ENCODE measurements at regions not wholly inside any gene's neighbourhood (a gene's known extent, or its start where the extent isn't known, plus 50 kb on each side); places are given as distances from the start of the nearest gene placed in this dataset.
"Not testable (repeated sequence)": the region's sequence is repeated elsewhere in the genome, so short reads cannot be mapped to it uniquely, and the experiment has no call there.

DNA sequence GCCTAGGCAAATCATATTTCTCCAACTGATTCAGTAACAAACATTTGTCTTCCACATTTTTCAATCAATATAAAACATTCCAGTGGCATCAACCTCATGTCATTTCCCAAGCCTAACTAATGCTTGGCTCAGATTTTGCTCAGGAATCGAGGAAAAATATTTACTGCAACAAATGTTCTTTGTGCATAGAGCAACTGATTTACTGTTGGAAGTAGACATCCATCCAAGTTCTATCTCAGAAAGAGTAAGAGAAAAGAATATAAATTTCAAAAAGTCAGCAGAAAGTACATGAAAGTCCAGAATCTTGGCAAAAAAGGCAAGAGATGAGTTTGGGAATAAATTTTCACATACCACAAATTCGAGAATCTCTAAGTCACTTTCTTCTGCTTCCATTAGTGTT lies 2245.0 kb upstream of the RAG2 start:
- TF ChIP-seq, protein P1, sequence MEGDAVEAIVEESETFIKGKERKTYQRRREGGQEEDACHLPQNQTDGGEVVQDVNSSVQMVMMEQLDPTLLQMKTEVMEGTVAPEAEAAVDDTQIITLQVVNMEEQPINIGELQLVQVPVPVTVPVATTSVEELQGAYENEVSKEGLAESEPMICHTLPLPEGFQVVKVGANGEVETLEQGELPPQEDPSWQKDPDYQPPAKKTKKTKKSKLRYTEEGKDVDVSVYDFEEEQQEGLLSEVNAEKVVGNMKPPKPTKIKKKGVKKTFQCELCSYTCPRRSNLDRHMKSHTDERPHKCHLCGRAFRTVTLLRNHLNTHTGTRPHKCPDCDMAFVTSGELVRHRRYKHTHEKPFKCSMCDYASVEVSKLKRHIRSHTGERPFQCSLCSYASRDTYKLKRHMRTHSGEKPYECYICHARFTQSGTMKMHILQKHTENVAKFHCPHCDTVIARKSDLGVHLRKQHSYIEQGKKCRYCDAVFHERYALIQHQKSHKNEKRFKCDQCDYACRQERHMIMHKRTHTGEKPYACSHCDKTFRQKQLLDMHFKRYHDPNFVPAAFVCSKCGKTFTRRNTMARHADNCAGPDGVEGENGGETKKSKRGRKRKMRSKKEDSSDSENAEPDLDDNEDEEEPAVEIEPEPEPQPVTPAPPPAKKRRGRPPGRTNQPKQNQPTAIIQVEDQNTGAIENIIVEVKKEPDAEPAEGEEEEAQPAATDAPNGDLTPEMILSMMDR (IDR thresholded peaks at IDR 0.05; ENCODE audit: low read depth, low read length) = no peak
- no peak overlapping the region for H3K4me3 ChIP-seq (ENCODE audit: low read depth, low read length)

DNA sequence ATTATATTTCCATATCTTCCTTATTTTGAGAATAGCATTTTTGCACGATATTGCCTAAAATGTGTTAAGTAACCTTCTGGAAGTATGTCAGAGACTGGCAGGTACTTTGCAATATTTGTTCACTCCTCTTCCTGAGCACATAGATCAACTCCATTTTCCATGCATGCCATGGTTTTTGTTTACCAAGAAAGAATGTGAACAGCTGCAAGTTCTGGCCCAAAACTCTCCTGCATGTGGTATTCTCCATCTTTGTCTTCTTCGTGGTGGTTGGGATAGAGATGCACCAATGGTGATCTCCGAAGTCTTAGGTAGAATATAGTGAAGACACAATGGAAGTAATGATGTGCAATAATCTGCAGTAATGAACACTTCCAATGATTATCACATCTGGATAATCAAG lies 2241.0 kb upstream of the RAG2 start:
- H3K4me3 ChIP-seq (ENCODE audit: low read depth, low read length) = no peak overlapping the region
- TF ChIP-seq, protein P1 (IDR thresholded peaks at IDR 0.05; ENCODE audit: low read depth, low read length) = no peak

DNA sequence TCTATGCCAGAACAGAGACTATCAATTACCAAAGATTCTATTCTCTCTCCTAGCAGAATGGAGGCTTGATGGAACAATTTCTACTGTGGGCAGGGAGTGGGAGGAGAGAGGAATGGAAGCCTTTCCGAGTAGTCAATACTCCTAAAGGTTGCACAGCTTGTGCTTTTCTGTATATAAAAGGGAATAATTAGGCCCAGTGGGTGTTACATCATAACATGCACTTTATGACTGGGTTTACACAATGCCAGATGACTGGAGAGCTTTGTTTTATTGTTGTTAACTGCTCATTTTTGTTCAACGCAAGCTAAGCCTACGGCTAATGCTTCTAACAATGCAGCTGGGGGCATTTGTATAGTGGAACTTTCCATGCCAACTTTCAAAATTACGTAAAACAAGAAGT lies 2237.9 kb upstream of the RAG2 start:
- TF ChIP-seq, protein P1 (IDR thresholded peaks at IDR 0.05; ENCODE audit: low read depth, low read length) = no peak
- H3K4me3 ChIP-seq (ENCODE audit: low read depth, low read length) = no peak overlapping the region

DNA sequence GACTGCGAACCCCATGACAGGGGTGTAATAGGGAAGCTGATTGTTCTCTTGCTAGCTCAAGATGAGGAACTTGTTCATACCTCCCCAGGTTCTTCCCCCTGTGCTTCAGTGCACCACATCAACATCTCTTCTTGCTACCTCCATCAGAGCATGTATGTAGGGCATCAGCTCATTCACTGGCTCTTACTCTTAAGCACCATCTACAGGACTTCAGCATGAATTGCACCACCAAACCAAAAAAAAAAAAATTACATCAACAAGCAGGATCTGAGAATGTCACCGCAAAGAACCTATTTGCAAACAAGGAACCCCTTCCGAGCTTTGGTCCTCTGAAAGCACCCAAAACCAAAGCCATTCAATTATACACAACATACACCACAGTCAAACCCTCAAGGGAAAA lies 2226.5 kb upstream of the RAG2 start:
- TF ChIP-seq, protein P1 (IDR thresholded peaks at IDR 0.05; ENCODE audit: low read depth, low read length) = no peak
- no peak overlapping the region for H3K4me3 ChIP-seq (ENCODE audit: low read depth, low read length)

DNA sequence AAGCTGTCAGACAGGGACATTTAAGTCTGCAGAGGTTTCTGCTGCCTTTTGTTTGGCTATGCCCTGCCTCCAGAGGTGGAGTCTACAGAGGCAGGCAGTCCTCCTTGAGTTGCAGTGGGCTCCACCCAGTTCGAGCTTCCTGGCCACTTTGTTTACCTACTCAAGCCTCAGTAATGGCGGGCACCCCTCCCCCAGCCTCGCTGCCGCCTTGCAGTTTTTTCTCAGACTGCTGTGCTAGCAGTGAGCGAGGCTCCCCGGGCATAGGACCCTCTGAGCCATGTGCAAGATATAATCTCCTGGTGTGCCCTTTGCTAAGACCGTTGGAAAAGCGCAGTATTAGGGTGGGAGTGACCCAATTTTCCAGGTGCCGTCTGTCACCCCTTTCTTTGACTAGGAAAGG lies 2223.8 kb upstream of the RAG2 start:
- H3K4me3 ChIP-seq (ENCODE audit: low read depth, low read length) = not testable (repeated sequence)

DNA sequence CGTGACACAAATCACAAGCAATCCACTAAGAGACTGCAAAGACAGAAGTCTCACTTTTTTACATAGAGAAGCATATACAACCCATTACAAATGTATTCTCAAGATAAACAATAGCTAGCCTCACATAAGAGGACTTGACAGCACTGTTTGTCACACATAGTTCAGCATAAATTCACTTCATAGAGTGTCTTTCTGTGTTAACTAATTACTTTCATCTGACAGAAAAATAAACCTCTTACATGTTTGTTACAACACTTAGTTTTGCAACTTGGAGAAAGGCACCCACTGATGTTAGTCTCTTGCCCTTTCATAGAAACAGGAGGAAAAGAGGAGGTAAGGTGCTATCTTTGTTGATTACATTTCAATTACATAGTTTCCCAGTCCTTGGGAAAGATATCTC lies 2221.9 kb upstream of the RAG2 start:
- no peak overlapping the region for H3K4me3 ChIP-seq (ENCODE audit: low read depth, low read length)
- TF ChIP-seq, protein P1 (IDR thresholded peaks at IDR 0.05; ENCODE audit: low read depth, low read length) = no peak

DNA sequence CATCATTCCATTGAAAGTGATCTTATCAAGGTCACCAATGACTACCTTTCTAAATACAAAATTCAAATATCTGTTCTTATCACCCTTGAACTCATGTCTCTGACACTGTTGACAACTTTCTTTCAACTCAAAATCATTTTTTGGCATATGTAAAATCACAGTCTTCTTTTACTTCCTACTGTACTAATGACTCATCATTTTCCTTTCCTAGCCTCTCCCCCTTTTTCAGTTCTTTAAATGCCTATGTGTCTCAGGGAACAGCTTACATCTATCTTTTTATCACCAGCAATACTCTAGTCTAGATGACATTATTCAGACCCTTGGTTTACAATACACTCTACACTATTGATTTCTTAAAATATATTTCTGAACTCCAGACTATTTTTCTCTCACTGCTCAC lies 2220.7 kb upstream of the RAG2 start:
- TF ChIP-seq, protein P1 (IDR thresholded peaks at IDR 0.05; ENCODE audit: low read depth, low read length) = no peak
- no peak overlapping the region for H3K4me3 ChIP-seq (ENCODE audit: low read depth, low read length)

DNA sequence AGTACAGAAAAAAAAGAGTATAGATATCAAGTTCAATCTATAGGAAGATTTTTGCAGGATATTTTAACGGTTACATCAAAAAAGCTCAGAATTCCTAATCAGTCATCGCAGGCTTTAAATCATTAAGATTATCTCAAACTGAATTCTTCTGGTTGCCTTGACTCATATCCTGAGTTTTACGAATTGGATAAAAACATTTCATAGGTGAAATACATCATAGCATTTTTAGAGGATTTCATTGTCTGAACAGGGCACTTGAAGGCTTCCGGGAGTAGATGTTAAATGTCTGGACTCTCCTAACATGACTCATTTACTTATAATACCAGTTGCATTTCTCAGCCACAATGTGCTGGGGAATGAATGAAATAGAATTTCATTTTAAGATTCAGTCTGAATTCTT lies 2216.6 kb upstream of the RAG2 start:
- H3K4me3 ChIP-seq (ENCODE audit: low read depth, low read length) = no peak overlapping the region
- TF ChIP-seq, protein P1 (IDR thresholded peaks at IDR 0.05; ENCODE audit: low read depth, low read length) = no peak

All from WI38 (cell line).